ENCODE measurements at regions not wholly inside any gene's neighbourhood (a gene's known extent, or its start where the extent isn't known, plus 50 kb on each side); places are given as distances from the start of the nearest gene placed in this dataset.
"Not testable (repeated sequence)": the region's sequence is repeated elsewhere in the genome, so short reads cannot be mapped to it uniquely, and the experiment has no call there.

DNA sequence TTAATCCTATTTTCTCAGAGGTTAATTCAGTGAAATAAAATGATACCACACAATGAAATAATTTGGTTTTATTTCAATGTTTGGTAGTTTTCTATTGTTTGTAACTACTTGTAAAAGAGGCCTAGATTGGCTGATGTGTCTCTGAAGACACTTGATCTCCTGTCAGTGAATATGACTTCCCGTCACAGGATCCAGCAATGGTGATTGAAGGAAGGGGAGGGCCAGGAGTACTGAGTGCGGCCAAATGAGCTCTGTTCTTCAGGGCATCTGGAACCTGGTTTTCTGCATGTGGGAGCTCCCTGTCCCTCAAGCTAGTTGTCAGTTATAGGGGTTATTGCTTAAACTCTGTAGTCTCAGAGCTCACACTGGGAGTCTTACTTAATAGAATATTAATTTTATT lies 86.5 kb upstream of the OTUD4 start:
- CTCF ChIA-PET, result interaction anchor here (0.6 kb wide), 1 partner anchor 33 kb away, joined by 3 read pairs; no protein-coding TSS in a partner anchor
- no peaks in the 10 kb centered on the region for H3K27me3 ChIP-seq (ENCODE audit: low read length)
- no peak for ATAC-seq

DNA sequence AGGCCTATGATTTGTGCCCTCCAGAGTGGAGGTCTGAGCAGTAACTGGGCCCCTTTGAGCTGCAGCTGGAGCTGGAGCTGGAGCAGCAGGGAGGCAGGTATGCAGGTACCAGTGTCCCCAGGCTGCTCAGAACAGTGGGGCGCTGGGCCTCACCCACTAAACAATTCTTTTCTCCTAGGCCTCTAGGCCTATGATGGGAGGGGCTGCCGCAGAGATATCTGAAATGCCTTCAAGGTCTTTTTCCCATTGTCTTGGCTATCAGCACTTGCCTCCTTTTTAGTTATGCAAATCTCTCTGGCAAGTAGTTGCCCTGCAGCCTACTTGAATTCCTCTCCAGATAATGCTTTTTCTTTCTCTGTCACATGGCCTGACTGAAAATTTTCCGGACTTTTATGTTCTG lies 79.7 kb upstream of the OTUD4 start:
- ChIA-PET POLR2A (ENCODE audit: unreplicated experiment) (no interaction called here), CTCF (no interaction called here)
- Histone ChIP-seq H3K36me3 (ENCODE audit: low read depth, low read length) (no peaks in the 10 kb centered on the region), H3K4me2 (ENCODE audit: low read length) (no peak overlapping the region), H3K9me2 (replicated peaks; ENCODE audit: low read length) (no peaks in the 10 kb centered on the region), H3K9ac (ENCODE audit: low read length) (no peak overlapping the region), H3K27ac (ENCODE audit: low read length) (no peak overlapping the region), H3K79me2 (ENCODE audit: low read length) (no peaks in the 10 kb centered on the region), H3K9me3 (ENCODE audit: low read length) (no peaks in the 10 kb centered on the region), H2AFZ (ENCODE audit: low read length) (no peak overlapping the region), H4K20me1 (ENCODE audit: low read length) (no peaks in the 10 kb centered on the region), H3F3A (ENCODE audit: low read length, unreplicated experiment) (no peaks in the 10 kb centered on the region), H3K4me1 (ENCODE audit: insufficient read depth, low read length) (no peaks in the 10 kb centered on the region), H3K27me3 (ENCODE audit: low read length) (peaks cover 4% of the 10 kb centered on the region; the same call in 1 of the 2 replicates), H3K4me3 (ENCODE audit: low read length) (no peak overlapping the region)
- DNase-seq (no peak), ATAC-seq (no peak)
- TF ChIP-seq EZH2phosphoT487 (IDR thresholded peaks at IDR 0.05; ENCODE audit: borderline replicate concordance, low read length) (no peak), EZH2 (IDR thresholded peaks at IDR 0.05; ENCODE audit: low read length, unreplicated experiment) (no peak)
- TF ChIP-seq, protein P1, sequence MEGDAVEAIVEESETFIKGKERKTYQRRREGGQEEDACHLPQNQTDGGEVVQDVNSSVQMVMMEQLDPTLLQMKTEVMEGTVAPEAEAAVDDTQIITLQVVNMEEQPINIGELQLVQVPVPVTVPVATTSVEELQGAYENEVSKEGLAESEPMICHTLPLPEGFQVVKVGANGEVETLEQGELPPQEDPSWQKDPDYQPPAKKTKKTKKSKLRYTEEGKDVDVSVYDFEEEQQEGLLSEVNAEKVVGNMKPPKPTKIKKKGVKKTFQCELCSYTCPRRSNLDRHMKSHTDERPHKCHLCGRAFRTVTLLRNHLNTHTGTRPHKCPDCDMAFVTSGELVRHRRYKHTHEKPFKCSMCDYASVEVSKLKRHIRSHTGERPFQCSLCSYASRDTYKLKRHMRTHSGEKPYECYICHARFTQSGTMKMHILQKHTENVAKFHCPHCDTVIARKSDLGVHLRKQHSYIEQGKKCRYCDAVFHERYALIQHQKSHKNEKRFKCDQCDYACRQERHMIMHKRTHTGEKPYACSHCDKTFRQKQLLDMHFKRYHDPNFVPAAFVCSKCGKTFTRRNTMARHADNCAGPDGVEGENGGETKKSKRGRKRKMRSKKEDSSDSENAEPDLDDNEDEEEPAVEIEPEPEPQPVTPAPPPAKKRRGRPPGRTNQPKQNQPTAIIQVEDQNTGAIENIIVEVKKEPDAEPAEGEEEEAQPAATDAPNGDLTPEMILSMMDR (conservative IDR thresholded peaks at IDR 0.05; ENCODE audit: low read depth, low read length), result no peak
- intact Hi-C loops (cut with micrococcal nuclease), result no loop called here
- no TSS peak for BruUV-seq (replicated peaks)

More for the DNA sequence above, 86.5 kb upstream of the OTUD4 start:
- H3K9ac ChIP-seq (ENCODE audit: low read length), result no peak overlapping the region
- no peak for DNase-seq
- H3K9me2 ChIP-seq (replicated peaks; ENCODE audit: low read length), result no peaks in the 10 kb centered on the region
- no peak overlapping the region for H3K4me2 ChIP-seq (ENCODE audit: low read length)
- no peaks in the 10 kb centered on the region for H3K36me3 ChIP-seq (ENCODE audit: low read depth, low read length)
- POLR2A ChIA-PET (ENCODE audit: unreplicated experiment), result no interaction called here
- BruUV-seq (replicated peaks), result no TSS peak
- H3K79me2 ChIP-seq (ENCODE audit: low read length), result no peaks in the 10 kb centered on the region
- no peak overlapping the region for H3K4me3 ChIP-seq (ENCODE audit: low read length)
- TF ChIP-seq, protein P1 (conservative IDR thresholded peaks at IDR 0.05; ENCODE audit: low read depth, low read length), result no peak
- TF ChIP-seq EZH2 (IDR thresholded peaks at IDR 0.05; ENCODE audit: low read length, unreplicated experiment) (no peak), EZH2phosphoT487 (IDR thresholded peaks at IDR 0.05; ENCODE audit: borderline replicate concordance, low read length) (no peak)
- H2AFZ ChIP-seq (ENCODE audit: low read length), result no peak overlapping the region
- no peaks in the 10 kb centered on the region for H3K4me1 ChIP-seq (ENCODE audit: insufficient read depth, low read length)
- intact Hi-C loops (cut with micrococcal nuclease), result no loop called here
- H4K20me1 ChIP-seq (ENCODE audit: low read length), result no peaks in the 10 kb centered on the region
- H3K9me3 ChIP-seq (ENCODE audit: low read length), result no peaks in the 10 kb centered on the region
- H3F3A ChIP-seq (ENCODE audit: low read length, unreplicated experiment), result no peaks in the 10 kb centered on the region
- no peak overlapping the region for H3K27ac ChIP-seq (ENCODE audit: low read length)

GRCh38 chr4:145255311-145255710 lies 74.9 kb upstream of the OTUD4 start:
- H3K4me1 ChIP-seq (ENCODE audit: insufficient read depth, low read length); H3F3A ChIP-seq (ENCODE audit: low read length, unreplicated experiment); intact Hi-C loops (cut with micrococcal nuclease); H3K4me2 ChIP-seq (ENCODE audit: low read length); H3K27ac ChIP-seq (ENCODE audit: low read length); H4K20me1 ChIP-seq (ENCODE audit: low read length); BruUV-seq (replicated peaks); H3K79me2 ChIP-seq (ENCODE audit: low read length); DNase-seq; H3K4me3 ChIP-seq (ENCODE audit: low read length); H3K36me3 ChIP-seq (ENCODE audit: low read depth, low read length); ATAC-seq; H3K9ac ChIP-seq (ENCODE audit: low read length); CTCF ChIA-PET; H3K9me2 ChIP-seq (replicated peaks; ENCODE audit: low read length); H3K9me3 ChIP-seq (ENCODE audit: low read length); H3K27me3 ChIP-seq (ENCODE audit: low read length); H2AFZ ChIP-seq (ENCODE audit: low read length); POLR2A ChIA-PET (ENCODE audit: unreplicated experiment): not testable (repeated sequence)

All from PC-3 (cell line).